Panc1 (cell line): ENCODE measurements at regions not wholly inside any gene's neighbourhood (a gene's known extent, or its start where the extent isn't known, plus 50 kb on each side); places are given as distances from the start of the nearest gene placed in this dataset.

Experiments used
- POLR2AphosphoS5 ChIP-seq: IDR thresholded peaks from 2 replicates; pipeline ENCODE4 v1.6.1; 2012; ENCODE audit warnings: mild to moderate bottlenecking, low read depth, low read length, moderate library complexity
- TF ChIP-seq, protein P1 (sequence below): fragments of 450-650 bp; IDR thresholded peaks from 2 replicates; pipeline ENCODE4 v1.5.1; 2017; ENCODE audit warnings: mild to moderate bottlenecking

DNA sequence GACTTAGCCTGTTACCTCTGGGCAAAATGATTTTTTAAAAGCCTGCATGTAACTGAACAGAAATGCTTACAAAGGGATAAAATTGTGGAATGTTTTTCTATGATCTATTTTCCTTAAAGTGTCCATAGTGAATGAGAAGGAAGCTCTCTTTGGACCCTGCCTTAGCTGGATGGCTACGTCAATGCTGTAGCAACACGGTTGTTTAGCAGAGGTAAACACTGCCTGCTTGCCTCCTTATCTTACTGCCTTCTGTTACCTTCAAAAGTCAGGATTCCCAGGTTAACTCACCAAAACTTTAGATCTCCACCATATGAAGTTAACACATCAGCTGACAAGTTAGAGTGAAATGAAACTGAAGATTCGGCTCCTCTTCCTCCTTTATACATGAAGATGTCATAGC lies 402.6 kb downstream of the SAMD5 start:
- TF ChIP-seq, protein P1, sequence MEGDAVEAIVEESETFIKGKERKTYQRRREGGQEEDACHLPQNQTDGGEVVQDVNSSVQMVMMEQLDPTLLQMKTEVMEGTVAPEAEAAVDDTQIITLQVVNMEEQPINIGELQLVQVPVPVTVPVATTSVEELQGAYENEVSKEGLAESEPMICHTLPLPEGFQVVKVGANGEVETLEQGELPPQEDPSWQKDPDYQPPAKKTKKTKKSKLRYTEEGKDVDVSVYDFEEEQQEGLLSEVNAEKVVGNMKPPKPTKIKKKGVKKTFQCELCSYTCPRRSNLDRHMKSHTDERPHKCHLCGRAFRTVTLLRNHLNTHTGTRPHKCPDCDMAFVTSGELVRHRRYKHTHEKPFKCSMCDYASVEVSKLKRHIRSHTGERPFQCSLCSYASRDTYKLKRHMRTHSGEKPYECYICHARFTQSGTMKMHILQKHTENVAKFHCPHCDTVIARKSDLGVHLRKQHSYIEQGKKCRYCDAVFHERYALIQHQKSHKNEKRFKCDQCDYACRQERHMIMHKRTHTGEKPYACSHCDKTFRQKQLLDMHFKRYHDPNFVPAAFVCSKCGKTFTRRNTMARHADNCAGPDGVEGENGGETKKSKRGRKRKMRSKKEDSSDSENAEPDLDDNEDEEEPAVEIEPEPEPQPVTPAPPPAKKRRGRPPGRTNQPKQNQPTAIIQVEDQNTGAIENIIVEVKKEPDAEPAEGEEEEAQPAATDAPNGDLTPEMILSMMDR = no peak
- no peak for TF ChIP-seq POLR2AphosphoS5
